Upper lobe of left lung (tissue), 4 donors: ENCODE measurements at regions not wholly inside any gene's neighbourhood (a gene's known extent, or its start where the extent isn't known, plus 50 kb on each side); places are given as distances from the start of the nearest gene placed in this dataset.

Experiments
- POLR2A ChIP-seq, 4 donors: fragments of 450-650 bp; IDR thresholded peaks; one replicate each; pipeline ENCODE4 v1.5.1; 2016 to 2017; ENCODE audit warnings: antibody characterized with exemption in 4 of 4, mild to moderate bottlenecking in 2 of 4
- POLR2AphosphoS5 ChIP-seq, 2 donors: sonication (generic); formaldehyde crosslinking; IDR thresholded peaks; one replicate each; pipeline ENCODE4 v1.5.1; 2017; ENCODE audit warnings: antibody characterized with exemption in 2 of 2
- TF ChIP-seq, protein P1 (sequence below), 6 experiments: fragments of 450-650 bp in 4 of 6; fragments of 200-600 bp in 2 of 6; sonication (generic) in 2 of 6; IDR thresholded peaks; one replicate each; pipeline ENCODE4 v1.5.1; 2016 to 2019; ENCODE audit warnings: antibody characterized with exemption in 6 of 6

- TF ChIP-seq, protein P1, sequence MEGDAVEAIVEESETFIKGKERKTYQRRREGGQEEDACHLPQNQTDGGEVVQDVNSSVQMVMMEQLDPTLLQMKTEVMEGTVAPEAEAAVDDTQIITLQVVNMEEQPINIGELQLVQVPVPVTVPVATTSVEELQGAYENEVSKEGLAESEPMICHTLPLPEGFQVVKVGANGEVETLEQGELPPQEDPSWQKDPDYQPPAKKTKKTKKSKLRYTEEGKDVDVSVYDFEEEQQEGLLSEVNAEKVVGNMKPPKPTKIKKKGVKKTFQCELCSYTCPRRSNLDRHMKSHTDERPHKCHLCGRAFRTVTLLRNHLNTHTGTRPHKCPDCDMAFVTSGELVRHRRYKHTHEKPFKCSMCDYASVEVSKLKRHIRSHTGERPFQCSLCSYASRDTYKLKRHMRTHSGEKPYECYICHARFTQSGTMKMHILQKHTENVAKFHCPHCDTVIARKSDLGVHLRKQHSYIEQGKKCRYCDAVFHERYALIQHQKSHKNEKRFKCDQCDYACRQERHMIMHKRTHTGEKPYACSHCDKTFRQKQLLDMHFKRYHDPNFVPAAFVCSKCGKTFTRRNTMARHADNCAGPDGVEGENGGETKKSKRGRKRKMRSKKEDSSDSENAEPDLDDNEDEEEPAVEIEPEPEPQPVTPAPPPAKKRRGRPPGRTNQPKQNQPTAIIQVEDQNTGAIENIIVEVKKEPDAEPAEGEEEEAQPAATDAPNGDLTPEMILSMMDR (IDR thresholded peaks at IDR 0.05) = peak; percentile 56 to 88 (median 71)
- TF ChIP-seq POLR2A (IDR thresholded peaks at IDR 0.05) (no peak), POLR2AphosphoS5 (IDR thresholded peaks at IDR 0.05) (peak in 1 of 2 donors; percentile 14)
These were observed 80.7 kb upstream of the SEC61G start for GRCh38 chr7:54839575-54840213.
